ENCODE measurements at regions not wholly inside any gene's neighbourhood (a gene's known extent, or its start where the extent isn't known, plus 50 kb on each side); places are given as distances from the start of the nearest gene placed in this dataset.

- TF ChIP-seq ISL1 (CRISPR knock-in tag; IDR thresholded peaks at IDR 0.05), result no peak
- no peak for TF ChIP-seq ZNF70 (CRISPR knock-in tag; IDR thresholded peaks at IDR 0.05)
- no peak for TF ChIP-seq ZNF8 (CRISPR knock-in tag; IDR thresholded peaks at IDR 0.05)
- TF ChIP-seq TCF4 (CRISPR knock-in tag; IDR thresholded peaks at IDR 0.05; ENCODE audit: borderline replicate concordance), result no peak
- TF ChIP-seq ZNF565 (CRISPR knock-in tag; conservative IDR thresholded peaks at IDR 0.05; ENCODE audit: low read depth), result no peak
- no peak for TF ChIP-seq RARB (CRISPR knock-in tag; IDR thresholded peaks at IDR 0.05)
- no peak for TF ChIP-seq ARNTL (CRISPR knock-in tag; IDR thresholded peaks at IDR 0.05; ENCODE audit: borderline replicate concordance, low read depth)
- TF ChIP-seq OSR1 (CRISPR knock-in tag; IDR thresholded peaks at IDR 0.05), result no peak
- no peak for TF ChIP-seq CREB5 (CRISPR knock-in tag; IDR thresholded peaks at IDR 0.05; ENCODE audit: low read depth)
- no peak for TF ChIP-seq GLIS3 (CRISPR knock-in tag; IDR thresholded peaks at IDR 0.05)
- no peak for TF ChIP-seq PATZ1 (CRISPR knock-in tag; IDR thresholded peaks at IDR 0.05; ENCODE audit: borderline replicate concordance)
- no peak for TF ChIP-seq ESRRG (CRISPR knock-in tag; IDR thresholded peaks at IDR 0.05)
- TF ChIP-seq ZFP3 (CRISPR knock-in tag; IDR thresholded peaks at IDR 0.05), result no peak
- TF ChIP-seq ZFP30 (CRISPR knock-in tag; IDR thresholded peaks at IDR 0.05), result no peak
- TF ChIP-seq TOX (CRISPR knock-in tag; IDR thresholded peaks at IDR 0.05; ENCODE audit: borderline replicate concordance), result no peak
- no peak for ATAC-seq
Measured at GRCh38 chr4:41865981-41866798, 69.0 kb upstream of the TMEM33 start.

- TF ChIP-seq ZFP3 (CRISPR knock-in tag; IDR thresholded peaks at IDR 0.05), result no peak
- no peak for TF ChIP-seq ZNF70 (CRISPR knock-in tag; IDR thresholded peaks at IDR 0.05)
- no peak for TF ChIP-seq CSDC2 (CRISPR knock-in tag; IDR thresholded peaks at IDR 0.05)
- TF ChIP-seq POU6F1 (CRISPR knock-in tag; IDR thresholded peaks at IDR 0.05; ENCODE audit: borderline replicate concordance, low read depth), result no peak
- TF ChIP-seq TSHZ2 (CRISPR knock-in tag; IDR thresholded peaks at IDR 0.05), result no peak
- TF ChIP-seq ZNF565 (CRISPR knock-in tag; conservative IDR thresholded peaks at IDR 0.05; ENCODE audit: low read depth), result no peak
- TF ChIP-seq SNAI2 (CRISPR knock-in tag; IDR thresholded peaks at IDR 0.05), result no peak
- no peak for TF ChIP-seq CSRNP3 (CRISPR knock-in tag; IDR thresholded peaks at IDR 0.05)
- TF ChIP-seq GLIS3 (CRISPR knock-in tag; IDR thresholded peaks at IDR 0.05), result no peak
- TF ChIP-seq CREB5 (CRISPR knock-in tag; IDR thresholded peaks at IDR 0.05; ENCODE audit: low read depth), result no peak
- TF ChIP-seq OSR1 (CRISPR knock-in tag; IDR thresholded peaks at IDR 0.05), result no peak
- no peak for TF ChIP-seq BACH2 (CRISPR knock-in tag; IDR thresholded peaks at IDR 0.05; ENCODE audit: borderline replicate concordance)
- no peak for TF ChIP-seq ZFP30 (CRISPR knock-in tag; IDR thresholded peaks at IDR 0.05)
- TF ChIP-seq ZC3H10 (CRISPR knock-in tag; IDR thresholded peaks at IDR 0.05), result no peak
- no peak for TF ChIP-seq ARNTL (CRISPR knock-in tag; IDR thresholded peaks at IDR 0.05; ENCODE audit: borderline replicate concordance, low read depth)
- no peak for TF ChIP-seq TOX (CRISPR knock-in tag; IDR thresholded peaks at IDR 0.05; ENCODE audit: borderline replicate concordance)
- no peak for TF ChIP-seq ISL1 (CRISPR knock-in tag; IDR thresholded peaks at IDR 0.05)
- TF ChIP-seq PPARA (CRISPR knock-in tag; IDR thresholded peaks at IDR 0.05; ENCODE audit: borderline replicate concordance), result no peak
- ATAC-seq, result no peak
Measured at GRCh38 chr4:41865306-41865980, 69.8 kb upstream of the TMEM33 start.

Measured in SK-N-SH treated with all-trans-retinoic acid at 6 μM for 48 hours (cell line).